Neural progenitor cell (in vitro differentiated cells): ENCODE measurements at regions not wholly inside any gene's neighbourhood (a gene's known extent, or its start where the extent isn't known, plus 50 kb on each side); places are given as distances from the start of the nearest gene placed in this dataset.

ENCODE experiments used
- DNase-seq: peaks from one replicate; pipeline ENCODE4 v3.0.0-alpha.2; 2016; ENCODE audit warnings: low spot score
- H2AFZ ChIP-seq: fragments of 200-600 bp; sonication (generic); replicated peaks from 2 replicates; pipeline ENCODE4 v1.6.1; 2016; ENCODE audit warnings: antibody characterized with exemption
- H3F3A ChIP-seq: fragments of 200-600 bp; sonication (generic); 2 replicates; pipeline ENCODE4 v1.6.1; 2016; ENCODE audit warnings: antibody characterized with exemption, low read depth
- H3K27ac ChIP-seq: fragments of 200-600 bp; sonication (generic); 2 replicates; pipeline ENCODE4 v1.5.1; 2016; ENCODE audit warnings: mild to moderate bottlenecking
- H3K27me3 ChIP-seq: fragments of 200-600 bp; sonication (generic); 2 replicates; pipeline ENCODE4 v1.6.1; 2016; ENCODE audit warnings: mild to moderate bottlenecking, moderate library complexity
- H3K36me3 ChIP-seq: fragments of 200-600 bp; sonication (generic); 2 replicates; pipeline ENCODE4 v1.5.1; 2016
- H3K4me1 ChIP-seq: fragments of 200-600 bp; sonication (generic); 2 replicates; pipeline ENCODE4 v1.6.1; 2016; ENCODE audit warnings: mixed run types
- H3K4me2 ChIP-seq: fragments of 200-600 bp; sonication (generic); 2 replicates; pipeline ENCODE4 v1.6.1; 2016
- H3K4me3 ChIP-seq: fragments of 200-600 bp; sonication (generic); 2 replicates; pipeline ENCODE4 v1.5.1; 2016
- H3K79me2 ChIP-seq: fragments of 200-600 bp; sonication (generic); 2 replicates; pipeline ENCODE4 v1.6.1; 2016; ENCODE audit warnings: low read depth
- H3K9ac ChIP-seq: fragments of 200-600 bp; sonication (generic); 2 replicates; pipeline ENCODE4 v1.6.1; 2016
- H3K9me3 ChIP-seq: fragments of 200-600 bp; sonication (generic); 2 replicates; pipeline ENCODE4 v1.5.1; 2016; ENCODE audit warnings: low read depth
- H4K20me1 ChIP-seq: fragments of 200-600 bp; sonication (generic); 2 replicates; pipeline ENCODE4 v1.6.1; 2016; ENCODE audit warnings: low read depth
- H3K27ac Mint-ChIP-seq: 3 replicates; pipeline ENCODE4 v1.8.0; 2021; ENCODE audit warnings: mixed read lengths
- H3K27me3 Mint-ChIP-seq: 2 replicates; pipeline ENCODE4 v1.8.0; 2022; ENCODE audit warnings: low read depth, mild to moderate bottlenecking, inconsistent platforms, moderate library complexity, mixed read lengths; ENCODE audit not compliant: insufficient read depth
- H3K36me3 Mint-ChIP-seq: 3 replicates; pipeline ENCODE4 v1.8.0; 2021; ENCODE audit warnings: mixed read lengths
- H3K4me1 Mint-ChIP-seq: 3 replicates; pipeline ENCODE4 v1.8.0; 2021; ENCODE audit warnings: mixed read lengths
- H3K4me3 Mint-ChIP-seq: 3 replicates; pipeline ENCODE4 v1.8.0; 2021; ENCODE audit warnings: mild to moderate bottlenecking, moderate library complexity, mixed read lengths
- H3K9me3 Mint-ChIP-seq: 3 replicates; pipeline ENCODE4 v1.8.0; 2020; ENCODE audit warnings: mixed read lengths
- CTCF ChIP-seq: fragments of 200-600 bp; sonication (generic); IDR thresholded peaks from 2 replicates; pipeline ENCODE4 v1.5.1; 2017; ENCODE audit warnings: antibody characterized with exemption, mild to moderate bottlenecking
- EZH2 ChIP-seq: fragments of 200-600 bp; sonication (generic); IDR thresholded peaks from 2 replicates; pipeline ENCODE4 v1.6.1; 2017; ENCODE audit warnings: antibody characterized with exemption, mild to moderate bottlenecking, moderate library complexity
- EZH2phosphoT487 ChIP-seq: fragments of 200-600 bp; sonication (generic); IDR thresholded peaks from 2 replicates; pipeline ENCODE4 v1.6.1; 2017; ENCODE audit warnings: antibody characterized with exemption

GRCh38 chr3:77873598-77873997 is 833.7 kb downstream of the ROBO2 start:
- Histone ChIP-seq H3K4me1 (no peaks in the 10 kb centered on the region), H3K4me2 (no peak overlapping the region), H3K4me3 (no peak overlapping the region), H3K27ac (no peak overlapping the region), H3K9ac (no peak overlapping the region), H3F3A (no peaks in the 10 kb centered on the region), H3K9me3 (no peaks in the 10 kb centered on the region), H3K79me2 (no peaks in the 10 kb centered on the region), H3K36me3 (no peaks in the 10 kb centered on the region), H2AFZ (no peak overlapping the region), H4K20me1 (no peaks in the 10 kb centered on the region), H3K27me3 (no peaks in the 10 kb centered on the region)
- H3K36me3 Mint-ChIP-seq, result no peaks in the 10 kb centered on the region
- no peak for DNase-seq
- H3K4me3 Mint-ChIP-seq, result no peak overlapping the region
- TF ChIP-seq EZH2phosphoT487, result no peak
- no peak for TF ChIP-seq EZH2
- no peak for TF ChIP-seq CTCF
- H3K27ac Mint-ChIP-seq, result no peak overlapping the region
- H3K9me3 Mint-ChIP-seq, result peaks cover 2% of the 10 kb centered on the region
- H3K27me3 Mint-ChIP-seq, result no peaks in the 10 kb centered on the region
- no peaks in the 10 kb centered on the region for H3K4me1 Mint-ChIP-seq

DNA sequence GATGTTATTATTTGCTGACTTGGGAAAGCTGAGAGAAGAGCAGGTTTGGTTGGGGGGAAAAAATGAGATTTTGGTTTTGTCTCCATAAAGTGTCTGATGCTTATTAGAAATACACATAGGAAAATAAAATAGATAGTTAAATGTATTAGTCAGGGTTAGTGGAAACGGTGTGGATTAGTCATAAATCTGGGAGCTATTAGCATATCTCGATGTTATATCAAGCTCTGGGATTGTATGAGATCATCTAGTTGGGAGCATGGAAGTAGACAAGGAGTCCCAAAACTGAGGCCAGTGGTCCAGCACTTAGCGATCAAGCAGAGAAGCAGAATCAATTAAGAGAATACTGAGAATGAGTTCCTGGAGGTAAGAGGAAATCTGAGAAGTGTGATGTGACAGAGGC is 845.5 kb downstream of the ROBO2 start:
- TF ChIP-seq CTCF (no peak), EZH2 (no peak), EZH2phosphoT487 (no peak)
- Mint-ChIP-seq H3K9me3 (peaks cover 3% of the 10 kb centered on the region), H3K4me1 (no peaks in the 10 kb centered on the region), H3K27me3 (no peaks in the 10 kb centered on the region), H3K27ac (no peak overlapping the region), H3K36me3 (no peaks in the 10 kb centered on the region), H3K4me3 (no peak overlapping the region)
- H3F3A ChIP-seq, result no peaks in the 10 kb centered on the region
- H3K4me2 ChIP-seq, result no peak overlapping the region
- no peak overlapping the region for H3K9ac ChIP-seq
- no peak overlapping the region for H3K27ac ChIP-seq
- no peak for DNase-seq
- H4K20me1 ChIP-seq, result no peaks in the 10 kb centered on the region
- no peak overlapping the region for H3K4me3 ChIP-seq
- no peaks in the 10 kb centered on the region for H3K27me3 ChIP-seq
- no peaks in the 10 kb centered on the region for H3K36me3 ChIP-seq
- no peaks in the 10 kb centered on the region for H3K9me3 ChIP-seq
- no peaks in the 10 kb centered on the region for H3K79me2 ChIP-seq
- no peak overlapping the region for H2AFZ ChIP-seq
- no peaks in the 10 kb centered on the region for H3K4me1 ChIP-seq

GRCh38 chr3:77887611-77888010 is 847.7 kb downstream of the ROBO2 start:
- Histone ChIP-seq H3F3A (no peaks in the 10 kb centered on the region), H3K4me3 (no peak overlapping the region), H3K9me3 (no peaks in the 10 kb centered on the region), H3K9ac (no peak overlapping the region), H3K36me3 (no peaks in the 10 kb centered on the region), H3K4me1 (no peaks in the 10 kb centered on the region), H3K27me3 (no peaks in the 10 kb centered on the region), H3K79me2 (no peaks in the 10 kb centered on the region), H3K4me2 (no peak overlapping the region), H3K27ac (no peak overlapping the region), H4K20me1 (no peaks in the 10 kb centered on the region), H2AFZ (peak overlapping the region; percentile 31)
- H3K27me3 Mint-ChIP-seq, result no peaks in the 10 kb centered on the region
- H3K4me1 Mint-ChIP-seq, result no peaks in the 10 kb centered on the region
- no peak overlapping the region for H3K4me3 Mint-ChIP-seq
- no peak for DNase-seq
- no peaks in the 10 kb centered on the region for H3K9me3 Mint-ChIP-seq
- no peak overlapping the region for H3K27ac Mint-ChIP-seq
- no peaks in the 10 kb centered on the region for H3K36me3 Mint-ChIP-seq
- no peak for TF ChIP-seq EZH2phosphoT487

- Histone ChIP-seq H3K27ac (no peak overlapping the region), H3K9me3 (no peaks in the 10 kb centered on the region), H3K4me3 (no peak overlapping the region), H3K27me3 (no peaks in the 10 kb centered on the region), H3K4me1 (no peaks in the 10 kb centered on the region), H2AFZ (no peak overlapping the region), H3K4me2 (no peak overlapping the region), H3K36me3 (no peaks in the 10 kb centered on the region), H3K9ac (no peak overlapping the region), H3F3A (no peaks in the 10 kb centered on the region), H4K20me1 (no peaks in the 10 kb centered on the region), H3K79me2 (no peaks in the 10 kb centered on the region)
- TF ChIP-seq EZH2 (no peak), EZH2phosphoT487 (no peak), CTCF (no peak)
- Mint-ChIP-seq H3K4me3 (no peak overlapping the region), H3K4me1 (no peaks in the 10 kb centered on the region), H3K27me3 (no peaks in the 10 kb centered on the region), H3K27ac (no peak overlapping the region), H3K9me3 (no peaks in the 10 kb centered on the region), H3K36me3 (no peaks in the 10 kb centered on the region)
- DNase-seq, result no peak
Measured at GRCh38 chr3:77889616-77890015, 849.7 kb downstream of the ROBO2 start.
